Uterus (tissue), 2 donors: ENCODE measurements at regions not wholly inside any gene's neighbourhood (a gene's known extent, or its start where the extent isn't known, plus 50 kb on each side); places are given as distances from the start of the nearest gene placed in this dataset.

Experiments
- CTCF ChIP-seq, 4 experiments: fragments of 200-600 bp in 2 of 4; fragments of 450-650 bp in 2 of 4; sonication (generic) in 2 of 4; IDR thresholded peaks; one replicate each; pipeline ENCODE4 v1.5.1; 2016 to 2019; ENCODE audit warnings: antibody characterized with exemption in 4 of 4, mild to moderate bottlenecking in 2 of 4, moderate library complexity in 1 of 4
- POLR2A ChIP-seq, 2 donors: fragments of 450-650 bp; IDR thresholded peaks; one replicate each; pipeline ENCODE4 v1.6.1; 2016; ENCODE audit warnings: antibody characterized with exemption in 2 of 2, mild to moderate bottlenecking in 1 of 2, moderate library complexity in 1 of 2

- TF ChIP-seq CTCF (IDR thresholded peaks at IDR 0.05) (peak in 1 of 4 experiments; percentile 19), POLR2A (IDR thresholded peaks at IDR 0.05) (no peak)
Measured at GRCh38 chr18:10032331-10033015, 118.7 kb downstream of the VAPA start.
